ENCODE measurements at regions not wholly inside any gene's neighbourhood (a gene's known extent, or its start where the extent isn't known, plus 50 kb on each side); places are given as distances from the start of the nearest gene placed in this dataset.

- dilution Hi-C loops (cut with MboI; ENCODE audit: extremely low pct_ligation_motif_present, low sequenced_read_pairs), result no loop called here
Observed at GRCh38 chr3:23062982-23063381, 140.1 kb upstream of the UBE2E2 start.

More at GRCh38 chr3:23062982-23063381, 140.1 kb upstream of the UBE2E2 start:
- intact Hi-C loops (cut with micrococcal nuclease), result no loop called here
- Histone ChIP-seq H3K27me3 (ENCODE audit: control insufficient read depth in 2 of 2, insufficient read depth in 2 of 2, low read length in 2 of 2) (no peaks in the 10 kb centered on the region), H3K9ac (replicated peaks; ENCODE audit: extremely low read depth, insufficient read depth, low read length) (no peak overlapping the region), H3K36me3 (ENCODE audit: control insufficient read depth in 2 of 2, extremely low read depth in 1 of 2, insufficient read depth in 2 of 2, low read length in 2 of 2) (no peaks in the 10 kb centered on the region), H3K4me2 (ENCODE audit: insufficient read depth, low read length) (no peak overlapping the region), H3K4me3 (replicated peaks in 1 of 3; ENCODE audit: insufficient read depth in 1 of 3, low read depth in 1 of 3, low read length in 3 of 3) (no peak overlapping the region), H3K9me1 (replicated peaks; ENCODE audit: control insufficient read depth, extremely low read depth, insufficient read depth, low read length) (no peaks in the 10 kb centered on the region), H3K9me3 (replicated peaks; ENCODE audit: control insufficient read depth, insufficient read depth, low read length) (no peaks in the 10 kb centered on the region), H2AFZ (ENCODE audit: low read depth, low read length) (no peak overlapping the region), H3K4me1 (ENCODE audit: control insufficient read depth, extremely low read depth, insufficient read depth, low read length) (no peaks in the 10 kb centered on the region), H3K27ac (ENCODE audit: insufficient read depth, low read depth, low read length) (no peak overlapping the region), H4K20me1 (replicated peaks; ENCODE audit: control insufficient read depth, extremely low read depth, insufficient read depth, low read length) (no peaks in the 10 kb centered on the region), H3K79me2 (ENCODE audit: control insufficient read depth, insufficient read depth, low read length) (no peaks in the 10 kb centered on the region)
- BruUV-seq (replicated peaks), result no TSS peak
- ChIA-PET POLR2A (no interaction called here), CTCF (no interaction called here)
- DNase-seq (ENCODE audit: low read depth, low spot score), result no peak
- FAIRE-seq, result no peak
- no peak for TF ChIP-seq EZH2 (IDR thresholded peaks at IDR 0.05; ENCODE audit: borderline replicate concordance, low read depth, low read length, severe bottlenecking)
- no peak for TF ChIP-seq GATA2 (IDR thresholded peaks at IDR 0.05; ENCODE audit: insufficient read depth, insufficient read length, low read depth, low read length)
- TF ChIP-seq CTCF (IDR thresholded peaks at IDR 0.05; ENCODE audit: extremely low read depth in 1 of 2, insufficient read depth in 1 of 2, low read depth in 1 of 2, low read length in 2 of 2), result no peak
- no peak for TF ChIP-seq FOS (IDR thresholded peaks at IDR 0.05; ENCODE audit: borderline replicate concordance, insufficient read depth, low read length)
- no peak for TF ChIP-seq MAX (IDR thresholded peaks at IDR 0.05; ENCODE audit: insufficient read depth, insufficient read length)
- TF ChIP-seq MYC (IDR thresholded peaks at IDR 0.05; ENCODE audit: low read depth, low read length), result no peak
- TF ChIP-seq JUN (IDR thresholded peaks at IDR 0.05; ENCODE audit: borderline replicate concordance, insufficient read depth, insufficient read length, low read depth), result no peak
- TF ChIP-seq POLR2AphosphoS5 (IDR thresholded peaks at IDR 0.05; ENCODE audit: insufficient read depth, low read depth, low read length), result no peak
- TF ChIP-seq POLR2A (IDR thresholded peaks at IDR 0.05; ENCODE audit: low read depth, low read length), result no peak

All from endothelial cell of umbilical vein (primary cell).